ENCODE measurements at regions not wholly inside any gene's neighbourhood (a gene's known extent, or its start where the extent isn't known, plus 50 kb on each side); places are given as distances from the start of the nearest gene placed in this dataset.

GRCh38 chrX:109858602-109859341 is 125.7 kb upstream of the ACSL4 start:
- TF ChIP-seq CTCF (IDR thresholded peaks at IDR 0.05), result no peak
- intact Hi-C loops (cut with micrococcal nuclease), result no loop called here
- no peak overlapping the region for H3K4me3 Mint-ChIP-seq
- Histone ChIP-seq H3K4me3 (ENCODE audit: low read length) (no peak overlapping the region), H3K4me1 (ENCODE audit: control insufficient read depth, insufficient read depth, low read length) (no peaks in the 10 kb centered on the region), H3K9me3 (ENCODE audit: control insufficient read depth, insufficient read depth, low read length) (no peaks in the 10 kb centered on the region), H3K27me3 (ENCODE audit: control insufficient read depth, insufficient read depth, low read length) (no peaks in the 10 kb centered on the region), H3K36me3 (ENCODE audit: control insufficient read depth, insufficient read depth, low read length) (no peaks in the 10 kb centered on the region), H3K27ac (ENCODE audit: low read length) (no peak overlapping the region)
- no peak overlapping the region for H3K27ac Mint-ChIP-seq
- H3K27me3 Mint-ChIP-seq (ENCODE audit: low read depth in 2 of 2), result peaks cover 2 to 19% of the 10 kb centered on the region in 2 donors
- no peaks in the 10 kb centered on the region for H3K4me1 Mint-ChIP-seq
- ATAC-seq (no peak), DNase-seq (no peak)
- H3K9me3 Mint-ChIP-seq, result no peaks in the 10 kb centered on the region
- H3K36me3 Mint-ChIP-seq, result no peaks in the 10 kb centered on the region
- 97% methylated on average over 3 of the region's 5 CpGs for WGBS (ENCODE audit: insufficient coverage)

- Histone ChIP-seq H3K27ac (ENCODE audit: low read length) (no peak overlapping the region), H3K36me3 (ENCODE audit: control insufficient read depth, insufficient read depth, low read length) (no peaks in the 10 kb centered on the region), H3K27me3 (ENCODE audit: control insufficient read depth, insufficient read depth, low read length) (no peaks in the 10 kb centered on the region), H3K4me1 (ENCODE audit: control insufficient read depth, insufficient read depth, low read length) (no peaks in the 10 kb centered on the region), H3K4me3 (ENCODE audit: low read length) (no peak overlapping the region), H3K9me3 (ENCODE audit: control insufficient read depth, insufficient read depth, low read length) (no peaks in the 10 kb centered on the region)
- Mint-ChIP-seq H3K36me3 (no peaks in the 10 kb centered on the region), H3K4me1 (no peaks in the 10 kb centered on the region), H3K9me3 (no peaks in the 10 kb centered on the region), H3K27me3 (ENCODE audit: low read depth in 2 of 2) (peaks cover 0 to 11% of the 10 kb centered on the region in 2 donors), H3K4me3 (no peak overlapping the region), H3K27ac (no peak overlapping the region)
- no peak for ATAC-seq
- intact Hi-C loops (cut with micrococcal nuclease), result no loop called here
- no CpG with 5 or more reads among the region's 2 CpGs for WGBS (ENCODE audit: insufficient coverage)
- TF ChIP-seq CTCF (IDR thresholded peaks at IDR 0.05), result no peak
- DNase-seq, result no peak
Measured at GRCh38 chrX:109859651-109860050, 126.6 kb upstream of the ACSL4 start.

- Histone ChIP-seq H3K27ac (ENCODE audit: low read length) (no peak overlapping the region), H3K4me3 (ENCODE audit: low read length) (no peak overlapping the region), H3K4me1 (ENCODE audit: control insufficient read depth, insufficient read depth, low read length) (no peaks in the 10 kb centered on the region), H3K9me3 (ENCODE audit: control insufficient read depth, insufficient read depth, low read length) (no peaks in the 10 kb centered on the region), H3K27me3 (ENCODE audit: control insufficient read depth, insufficient read depth, low read length) (no peaks in the 10 kb centered on the region), H3K36me3 (ENCODE audit: control insufficient read depth, insufficient read depth, low read length) (no peaks in the 10 kb centered on the region)
- Mint-ChIP-seq H3K36me3 (no peaks in the 10 kb centered on the region), H3K27me3 (ENCODE audit: low read depth in 2 of 2) (peaks cover 0 to 11% of the 10 kb centered on the region in 2 donors), H3K9me3 (no peaks in the 10 kb centered on the region), H3K4me1 (no peaks in the 10 kb centered on the region), H3K4me3 (no peak overlapping the region), H3K27ac (no peak overlapping the region)
- WGBS (ENCODE audit: insufficient coverage), result 76% methylated on average over 2 of the region's 2 CpGs
- intact Hi-C loops (cut with micrococcal nuclease), result no loop called here
- ATAC-seq, result no peak
- no peak for TF ChIP-seq CTCF (IDR thresholded peaks at IDR 0.05)
- no peak for DNase-seq
Measured at GRCh38 chrX:109862433-109862832, 129.4 kb upstream of the ACSL4 start.

DNA sequence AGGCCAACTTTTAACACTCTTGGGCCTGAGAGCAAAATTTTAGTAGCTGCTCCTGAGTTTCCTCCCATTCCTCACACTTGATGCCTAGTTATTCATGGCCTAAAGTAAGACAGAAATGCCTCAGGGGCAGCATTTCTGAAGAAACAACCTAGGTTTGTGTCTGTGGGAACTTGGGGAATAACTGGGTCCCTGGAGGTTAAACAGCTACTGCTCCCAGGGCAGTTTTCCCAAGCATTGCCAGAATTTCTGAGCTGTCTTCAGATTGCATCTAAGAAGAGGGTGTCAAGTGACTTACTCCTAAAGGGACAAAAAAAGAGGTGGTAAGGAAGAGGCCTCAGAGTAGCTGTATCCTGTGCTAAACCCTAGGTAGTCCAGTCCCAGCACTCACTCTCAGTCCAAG is 130.8 kb upstream of the ACSL4 start:
- H3K4me3 ChIP-seq (ENCODE audit: low read length), result no peak overlapping the region
- H3K4me3 Mint-ChIP-seq, result no peak overlapping the region
- no peaks in the 10 kb centered on the region for H3K9me3 ChIP-seq (ENCODE audit: control insufficient read depth, insufficient read depth, low read length)
- TF ChIP-seq CTCF (IDR thresholded peaks at IDR 0.05), result no peak
- no peak for DNase-seq
- no peak for ATAC-seq
- no peaks in the 10 kb centered on the region for H3K9me3 Mint-ChIP-seq
- no peak overlapping the region for H3K27ac ChIP-seq (ENCODE audit: low read length)
- no peaks in the 10 kb centered on the region for H3K36me3 Mint-ChIP-seq
- no peaks in the 10 kb centered on the region for H3K4me1 Mint-ChIP-seq
- no peaks in the 10 kb centered on the region for H3K36me3 ChIP-seq (ENCODE audit: control insufficient read depth, insufficient read depth, low read length)
- no peaks in the 10 kb centered on the region for H3K27me3 Mint-ChIP-seq (ENCODE audit: low read depth in 2 of 2)
- H3K27me3 ChIP-seq (ENCODE audit: control insufficient read depth, insufficient read depth, low read length), result no peaks in the 10 kb centered on the region
- intact Hi-C loops (cut with micrococcal nuclease), result no loop called here
- H3K27ac Mint-ChIP-seq, result no peak overlapping the region
- H3K4me1 ChIP-seq (ENCODE audit: control insufficient read depth, insufficient read depth, low read length), result no peaks in the 10 kb centered on the region
